ENCODE measurements at regions not wholly inside any gene's neighbourhood (a gene's known extent, or its start where the extent isn't known, plus 50 kb on each side); places are given as distances from the start of the nearest gene placed in this dataset.
A peak's percentile ranks its signal among the peaks of the same experiment; 100 is the strongest.
"Not testable (repeated sequence)": the region's sequence is repeated elsewhere in the genome, so short reads cannot be mapped to it uniquely, and the experiment has no call there.

DNA sequence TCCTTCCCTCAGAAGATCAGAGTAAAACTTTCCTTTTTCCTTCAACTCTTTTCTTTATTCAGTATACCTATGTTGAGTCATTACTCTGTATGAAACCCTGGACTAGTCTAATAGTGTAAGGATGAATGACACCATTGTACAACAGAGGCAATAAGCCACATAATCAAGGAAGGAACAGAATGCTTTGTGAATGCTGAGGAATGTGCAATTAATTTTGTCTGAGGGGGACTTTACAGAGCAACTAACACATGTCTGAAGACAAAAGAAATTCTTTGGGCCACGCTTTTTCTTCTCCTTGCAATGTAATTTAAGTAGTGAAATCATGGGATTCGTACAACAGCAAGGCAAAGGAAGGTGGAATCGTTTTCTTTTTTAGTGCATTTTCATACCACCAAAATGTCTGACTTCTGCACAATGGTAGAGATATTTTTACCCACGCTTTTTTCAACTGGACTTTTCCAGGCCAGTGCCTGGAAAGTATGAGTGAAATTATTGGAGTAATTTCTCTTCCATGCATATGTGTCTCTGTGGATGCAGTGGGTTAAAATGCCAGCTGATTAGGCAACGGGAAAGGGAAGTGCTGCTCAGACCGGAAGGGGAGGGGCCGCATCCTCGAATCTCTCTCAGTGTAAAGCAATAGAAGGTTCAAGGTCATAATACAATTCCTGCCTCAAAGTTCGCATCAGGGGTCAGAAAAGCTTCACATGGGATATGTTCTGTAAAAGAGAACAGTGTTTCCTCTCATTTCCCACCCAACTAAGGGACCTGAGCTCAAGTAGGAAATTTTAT is 89.9 kb upstream of the MTHFD1L start:
- no peak for DNase-seq

DNA sequence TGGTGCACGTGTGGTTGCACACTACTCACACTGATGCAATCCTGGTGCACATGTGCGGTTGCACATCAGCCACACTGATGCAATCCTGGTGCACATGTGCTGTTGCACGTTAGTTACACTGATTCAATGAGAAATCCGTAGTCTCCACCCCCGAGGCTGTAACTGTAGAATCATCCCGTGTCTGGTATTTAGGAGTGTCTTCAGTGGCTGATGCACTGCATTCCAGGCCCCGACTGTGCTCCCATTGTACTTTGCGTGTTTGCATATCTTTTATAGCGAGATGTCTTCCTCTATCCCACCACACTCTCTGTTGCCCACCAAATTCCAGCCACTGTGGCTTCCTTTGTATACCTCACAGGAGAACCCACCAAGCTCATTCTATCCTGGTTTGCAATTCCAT is 87.8 kb upstream of the MTHFD1L start:
- no peak for DNase-seq

DNA sequence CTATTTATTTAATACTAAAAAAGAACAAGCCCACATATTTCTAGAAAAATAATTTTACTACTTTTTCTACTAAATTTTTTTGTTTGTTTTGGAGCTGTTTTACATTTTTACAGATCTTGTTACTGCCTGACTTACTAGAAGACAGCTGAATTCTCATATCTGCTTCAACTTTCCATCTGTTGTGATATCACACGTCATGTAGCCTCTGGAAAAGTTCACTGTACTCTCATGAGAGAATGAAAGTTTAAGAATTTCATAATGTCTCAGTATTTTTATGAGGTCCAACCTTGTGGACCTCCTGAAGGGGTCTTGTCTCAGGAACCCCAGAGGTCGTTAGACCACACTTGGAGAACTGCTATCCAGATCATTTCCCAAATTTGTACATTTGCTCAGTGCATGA is 81.7 kb upstream of the MTHFD1L start:
- DNase-seq: no peak

DNA sequence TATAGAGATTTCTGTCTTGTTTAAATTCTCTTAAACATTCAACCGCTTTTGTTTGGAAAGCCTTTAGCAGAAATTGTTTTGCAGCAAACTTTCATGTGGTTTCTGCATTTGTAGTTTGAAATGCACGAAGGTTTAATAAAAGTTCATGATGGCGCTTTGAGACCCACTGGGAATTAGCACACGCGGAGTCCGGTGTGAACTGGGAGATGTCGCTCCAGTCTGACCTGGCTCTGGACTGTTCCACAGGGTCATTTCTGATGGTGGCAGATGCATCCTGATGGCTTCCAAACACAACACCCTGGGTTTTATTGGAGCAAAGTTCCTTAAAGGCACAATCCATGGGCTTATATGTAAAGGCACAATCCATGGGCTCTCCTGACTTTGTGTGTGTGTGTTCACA is 78.1 kb upstream of the MTHFD1L start:
- DNase-seq: no peak

DNA sequence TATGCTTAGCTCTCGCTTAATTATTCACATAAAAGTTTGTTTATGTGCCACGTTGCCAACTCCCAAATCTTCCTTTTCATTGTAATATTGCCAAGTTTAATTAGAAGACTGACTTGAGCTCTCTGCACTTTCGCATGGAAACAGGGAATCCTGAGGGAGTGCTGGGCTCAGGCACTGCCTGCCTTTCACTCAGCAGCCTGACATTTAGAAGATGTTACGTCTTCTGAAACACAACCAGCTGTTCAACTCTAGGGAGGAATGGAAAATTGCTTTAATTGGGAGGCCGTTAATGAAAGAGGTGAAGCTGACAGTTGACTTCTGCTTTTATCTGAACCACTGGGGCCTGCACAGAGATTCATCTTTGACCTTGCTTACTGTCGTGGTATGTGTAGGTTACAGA is 77.4 kb upstream of the MTHFD1L start:
- DNase-seq: no peak

DNA sequence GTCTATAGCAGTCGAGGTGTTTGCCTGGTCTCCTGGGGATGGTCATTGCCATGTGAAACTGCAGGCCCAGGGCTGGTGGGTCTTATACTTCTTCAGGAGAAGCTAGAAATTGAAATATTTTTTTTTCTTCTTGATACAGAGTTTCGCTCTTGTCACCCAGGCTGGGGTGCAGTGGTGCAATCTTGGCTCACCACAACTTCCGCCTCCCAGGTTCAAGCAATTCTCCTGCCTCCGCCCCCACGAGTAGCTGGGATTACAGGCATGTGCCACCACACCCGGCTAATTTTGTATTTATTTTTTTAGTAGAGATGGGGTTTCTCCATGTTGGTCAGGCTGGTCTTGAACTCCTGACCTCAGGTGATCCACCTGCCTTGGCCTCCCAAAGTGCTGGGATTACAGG is 75.6 kb upstream of the MTHFD1L start:
- DNase-seq: not testable (repeated sequence)

DNA sequence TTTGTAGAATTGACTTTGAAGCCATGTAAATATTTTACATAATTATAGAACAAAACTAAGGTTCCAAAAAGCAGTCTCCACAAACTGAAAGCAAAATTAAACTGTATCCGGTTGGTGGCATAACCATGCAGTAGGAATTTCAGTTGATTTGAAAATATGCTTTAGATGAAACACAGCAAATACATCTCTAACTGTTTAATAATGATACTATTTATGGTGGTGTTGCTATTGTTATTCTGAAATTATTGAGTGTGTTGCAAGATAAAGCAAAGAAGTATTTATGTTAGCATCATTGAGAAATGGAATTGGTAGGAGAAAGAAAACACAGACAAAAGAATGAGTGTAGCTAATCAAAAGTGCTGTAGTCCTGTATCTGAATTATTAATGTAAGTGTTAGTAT is 73.8 kb upstream of the MTHFD1L start:
- no peak for DNase-seq

DNA sequence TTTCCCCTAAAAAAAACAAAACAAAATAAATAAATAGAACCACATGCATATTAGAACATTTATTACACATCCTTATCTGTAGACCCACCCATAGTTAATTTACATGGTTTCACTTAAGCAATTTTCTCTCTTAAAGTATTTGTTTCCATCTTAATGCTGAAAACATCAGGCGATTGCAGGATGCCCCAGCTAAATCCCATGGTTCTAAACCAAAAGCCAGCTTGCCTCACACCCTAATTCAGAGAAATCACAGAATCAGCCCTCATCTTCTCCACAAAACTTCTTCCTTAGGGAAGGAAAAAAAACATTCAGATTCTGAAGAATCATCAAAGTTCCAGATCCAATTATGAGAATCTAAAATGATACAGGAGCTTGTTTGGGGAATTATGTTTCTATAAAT is 67.6 kb upstream of the MTHFD1L start:
- no peak for DNase-seq

DNA sequence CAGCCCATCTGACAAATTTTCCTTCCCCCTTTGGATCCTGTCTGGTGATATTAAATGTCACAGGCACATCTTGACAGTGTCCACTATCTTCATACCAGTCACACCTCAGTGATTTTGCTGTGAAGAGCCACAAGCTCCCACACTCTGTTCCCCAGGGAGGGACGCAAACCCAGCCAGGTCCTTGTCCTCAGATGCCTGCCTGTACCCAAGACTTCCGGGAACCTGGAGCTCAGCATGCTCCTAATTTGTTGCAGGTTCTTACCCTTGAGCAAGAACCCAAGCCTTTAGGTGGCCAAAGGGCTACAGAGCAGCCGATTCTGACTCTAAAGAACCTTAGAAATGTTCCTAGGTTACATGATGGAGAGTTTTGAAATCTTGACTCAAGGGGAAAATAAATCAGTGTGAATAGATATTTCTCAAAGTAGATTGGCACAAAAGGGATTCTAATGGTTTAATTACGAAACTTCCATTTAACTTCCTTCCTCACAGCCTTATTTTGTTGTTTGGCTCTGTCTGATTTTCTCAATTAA is 66.2 kb upstream of the MTHFD1L start:
- DNase-seq: no peak

DNA sequence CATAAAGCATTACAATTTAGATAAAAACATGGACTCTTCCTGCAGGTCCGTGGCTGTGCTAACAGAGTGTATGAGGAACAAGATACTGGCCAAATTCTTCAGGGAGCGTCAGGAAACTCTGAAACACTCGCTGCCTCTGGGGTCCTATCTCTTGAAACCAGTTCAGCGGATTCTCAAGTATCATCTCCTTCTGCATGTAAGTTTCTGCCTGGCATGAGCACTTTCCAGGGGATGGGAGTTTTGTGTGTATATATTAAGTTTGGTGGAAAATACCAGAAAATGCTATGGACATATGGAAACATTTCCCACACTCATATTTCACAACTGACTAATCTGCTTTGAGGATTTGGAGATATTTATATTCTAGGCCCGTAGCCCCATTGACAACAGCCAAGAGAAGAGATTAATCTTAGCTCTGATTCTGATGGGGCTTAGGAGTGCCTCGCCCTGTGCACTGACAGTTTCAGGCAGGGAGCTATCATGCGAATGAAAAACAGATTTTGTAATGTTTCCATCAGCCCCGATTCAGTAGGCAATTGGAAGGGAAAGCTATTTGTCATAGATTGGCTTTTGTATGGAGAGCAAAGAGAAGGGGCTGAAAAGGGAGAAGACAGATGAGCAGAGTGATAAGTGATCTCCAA is 64.7 kb upstream of the MTHFD1L start:
- peak; percentile 83 for DNase-seq

DNA sequence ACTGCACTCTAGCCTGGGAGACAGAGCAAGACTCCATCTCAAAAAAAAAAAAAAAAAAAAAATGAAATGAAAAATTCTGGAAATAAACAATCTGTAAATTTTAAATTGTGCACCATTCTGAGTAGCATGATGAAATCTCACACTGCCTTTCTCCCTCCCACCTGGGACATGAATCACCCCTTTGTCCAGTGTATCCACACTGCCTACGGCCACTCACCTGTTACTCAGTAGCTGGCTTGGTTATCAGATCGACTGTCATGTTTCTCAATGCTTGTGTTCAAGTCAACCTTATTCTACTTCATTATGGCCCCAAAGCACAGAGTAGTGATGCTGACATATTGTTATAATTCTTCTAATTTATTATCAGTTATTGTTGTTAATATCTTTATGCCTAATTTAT is 58.7 kb upstream of the MTHFD1L start:
- no peak for DNase-seq

DNA sequence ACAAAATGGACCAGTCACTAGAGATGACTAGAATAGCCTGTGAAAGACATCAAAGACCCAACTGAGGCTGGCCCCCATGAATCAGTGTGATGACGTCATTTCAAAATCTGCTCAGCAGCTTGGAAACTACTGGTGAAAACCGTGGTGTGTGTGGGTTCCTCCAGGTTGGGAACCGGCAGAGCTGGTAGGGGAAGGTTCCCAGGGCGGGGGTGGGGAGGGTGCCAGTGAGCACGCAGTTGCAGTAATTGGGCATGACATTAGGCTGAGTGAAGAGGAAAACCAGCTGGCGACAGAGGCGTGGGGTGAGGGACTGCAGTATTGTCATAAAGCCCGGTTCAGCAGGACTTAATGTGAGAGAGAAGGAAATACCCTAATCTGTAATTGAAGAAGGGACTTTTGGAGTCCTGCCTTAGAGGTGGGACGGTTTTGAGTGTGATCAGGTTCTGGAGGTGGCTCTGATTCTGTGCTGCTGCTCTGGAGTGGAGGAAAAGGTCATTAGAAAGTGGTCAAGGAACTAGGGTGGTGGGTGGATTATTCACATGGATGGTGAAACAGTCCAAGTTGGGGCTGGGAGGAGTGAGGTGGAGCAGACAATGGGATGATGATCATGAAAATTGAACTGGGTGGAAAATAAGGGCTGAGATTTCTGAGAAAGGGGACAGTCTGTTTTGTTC is 52.0 kb upstream of the MTHFD1L start:
- DNase-seq: peak; percentile 70

DNA sequence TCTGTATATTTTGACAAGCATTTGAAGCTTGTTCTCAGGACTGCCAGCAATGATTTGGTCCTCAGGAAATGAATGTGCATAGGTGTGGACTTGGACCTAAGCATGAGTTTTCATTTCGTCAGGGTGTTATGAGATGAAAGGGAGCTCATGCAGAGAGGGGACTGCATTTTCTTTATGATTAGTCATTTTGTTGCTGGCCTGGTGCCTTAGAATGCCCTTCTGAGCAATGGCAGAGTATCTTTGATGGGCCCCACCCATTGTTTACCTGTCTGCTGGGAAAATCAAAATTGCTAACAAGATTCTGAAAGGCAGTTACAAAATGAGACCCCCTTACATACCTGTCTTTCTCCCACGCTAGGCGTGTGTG is 51.5 kb upstream of the MTHFD1L start:
- peak; percentile 24 for DNase-seq
